ENCODE measurements at regions not wholly inside any gene's neighbourhood (a gene's known extent, or its start where the extent isn't known, plus 50 kb on each side); places are given as distances from the start of the nearest gene placed in this dataset.

GRCh38 chr7:108627476-108628051 is 57.9 kb downstream of the DNAJB9 start:
- H3K27ac ChIP-seq = no peak overlapping the region
- no peak overlapping the region for H3K4me2 ChIP-seq
- H3K27me3 ChIP-seq = no peaks in the 10 kb centered on the region
- no peaks in the 10 kb centered on the region for H3F3A ChIP-seq (ENCODE audit: low read depth)
- H2AFZ ChIP-seq (replicated peaks) = no peak overlapping the region
- no peaks in the 10 kb centered on the region for H4K20me1 ChIP-seq (ENCODE audit: low read depth)
- no peak overlapping the region for H3K9ac ChIP-seq
- Mint-ChIP-seq H3K4me1 (no peaks in the 10 kb centered on the region), H3K36me3 (no peaks in the 10 kb centered on the region), H3K4me3 (no peak overlapping the region), H3K27me3 (ENCODE audit: insufficient read depth, low read depth) (no peaks in the 10 kb centered on the region), H3K9me3 (no peaks in the 10 kb centered on the region), H3K27ac (no peak overlapping the region)
- no peaks in the 10 kb centered on the region for H3K4me1 ChIP-seq
- H3K79me2 ChIP-seq (ENCODE audit: low read depth) = no peaks in the 10 kb centered on the region
- no peak for TF ChIP-seq EZH2phosphoT487 (IDR thresholded peaks at IDR 0.05)
- TF ChIP-seq CTCF (IDR thresholded peaks at IDR 0.05) = no peak
- no peak for TF ChIP-seq EZH2 (IDR thresholded peaks at IDR 0.05)
- H3K9me3 ChIP-seq (ENCODE audit: low read depth) = no peaks in the 10 kb centered on the region
- DNase-seq (ENCODE audit: low spot score) = no peak
- no peaks in the 10 kb centered on the region for H3K36me3 ChIP-seq
- H3K4me3 ChIP-seq = no peak overlapping the region

- Histone ChIP-seq H3K36me3 (no peaks in the 10 kb centered on the region), H3K9me3 (ENCODE audit: low read depth) (no peaks in the 10 kb centered on the region), H3K27ac (no peak overlapping the region), H3K4me3 (no peak overlapping the region), H3F3A (ENCODE audit: low read depth) (no peaks in the 10 kb centered on the region), H2AFZ (replicated peaks) (no peak overlapping the region), H3K27me3 (no peaks in the 10 kb centered on the region), H3K79me2 (ENCODE audit: low read depth) (no peaks in the 10 kb centered on the region), H3K4me2 (no peak overlapping the region), H3K4me1 (no peaks in the 10 kb centered on the region), H4K20me1 (ENCODE audit: low read depth) (no peaks in the 10 kb centered on the region), H3K9ac (no peak overlapping the region)
- Mint-ChIP-seq H3K36me3 (no peaks in the 10 kb centered on the region), H3K9me3 (no peaks in the 10 kb centered on the region), H3K27me3 (ENCODE audit: insufficient read depth, low read depth) (no peaks in the 10 kb centered on the region), H3K27ac (no peak overlapping the region), H3K4me3 (no peak overlapping the region), H3K4me1 (no peaks in the 10 kb centered on the region)
- DNase-seq (ENCODE audit: low spot score) = no peak
- no peak for TF ChIP-seq EZH2 (IDR thresholded peaks at IDR 0.05)
- TF ChIP-seq EZH2phosphoT487 (IDR thresholded peaks at IDR 0.05) = no peak
- TF ChIP-seq CTCF (IDR thresholded peaks at IDR 0.05) = no peak
These were observed 59.0 kb downstream of the DNAJB9 start for GRCh38 chr7:108628678-108629077.

- Mint-ChIP-seq H3K4me3 (no peak overlapping the region), H3K27me3 (ENCODE audit: insufficient read depth, low read depth) (no peaks in the 10 kb centered on the region), H3K4me1 (no peaks in the 10 kb centered on the region), H3K27ac (no peak overlapping the region), H3K36me3 (no peaks in the 10 kb centered on the region), H3K9me3 (no peaks in the 10 kb centered on the region)
- TF ChIP-seq EZH2 (IDR thresholded peaks at IDR 0.05) (no peak), CTCF (IDR thresholded peaks at IDR 0.05) (no peak), EZH2phosphoT487 (IDR thresholded peaks at IDR 0.05) (no peak)
- no peaks in the 10 kb centered on the region for H3K79me2 ChIP-seq (ENCODE audit: low read depth)
- no peaks in the 10 kb centered on the region for H4K20me1 ChIP-seq (ENCODE audit: low read depth)
- H3K9ac ChIP-seq = no peak overlapping the region
- H3K4me2 ChIP-seq = no peak overlapping the region
- H3K4me1 ChIP-seq = no peaks in the 10 kb centered on the region
- no peak overlapping the region for H3K4me3 ChIP-seq
- H3K27ac ChIP-seq = no peak overlapping the region
- no peaks in the 10 kb centered on the region for H3K36me3 ChIP-seq
- H3F3A ChIP-seq (ENCODE audit: low read depth) = no peaks in the 10 kb centered on the region
- no peak for DNase-seq (ENCODE audit: low spot score)
- H2AFZ ChIP-seq (replicated peaks) = no peak overlapping the region
- H3K9me3 ChIP-seq (ENCODE audit: low read depth) = no peaks in the 10 kb centered on the region
- H3K27me3 ChIP-seq = no peaks in the 10 kb centered on the region
These were observed 60.2 kb downstream of the DNAJB9 start for GRCh38 chr7:108629651-108630400.

Measured in neural progenitor cell (in vitro differentiated cells).